ENCODE measurements at regions not wholly inside any gene's neighbourhood (a gene's known extent, or its start where the extent isn't known, plus 50 kb on each side); places are given as distances from the start of the nearest gene placed in this dataset.
"Not testable (repeated sequence)": the region's sequence is repeated elsewhere in the genome, so short reads cannot be mapped to it uniquely, and the experiment has no call there.

- WGBS, 2 donors: 44 to 73% methylated on average over 13 of the region's 13 CpGs
- Histone ChIP-seq H3K4me1 (no peaks in the 10 kb centered on the region), H3K27me3 (no peaks in the 10 kb centered on the region), H3K4me3 (no peak overlapping the region), H3K27ac (no peak overlapping the region), H3K9me3 (no peaks in the 10 kb centered on the region), H3K36me3 (no peaks in the 10 kb centered on the region)
- TF ChIP-seq CTCF (IDR thresholded peaks at IDR 0.05) (no peak), POLR2AphosphoS5 (IDR thresholded peaks at IDR 0.05) (no peak), POLR2A (IDR thresholded peaks at IDR 0.05) (no peak), EP300 (IDR thresholded peaks at IDR 0.05) (no peak)
- no peak for DNase-seq
- intact Hi-C loops (cut with DNase I): no loop called here
Measured at GRCh38 chr7:23893942-23894891, 184.2 kb downstream of the STK31 start.

- Histone ChIP-seq H3K36me3 (no peaks in the 10 kb centered on the region), H3K4me1 (no peaks in the 10 kb centered on the region), H3K27ac (no peak overlapping the region), H3K27me3 (no peaks in the 10 kb centered on the region), H3K4me3 (no peak overlapping the region), H3K9me3 (no peaks in the 10 kb centered on the region)
- WGBS, 2 donors: 70 to 91% methylated on average over 4 of the region's 4 CpGs
- TF ChIP-seq CTCF (IDR thresholded peaks at IDR 0.05) (no peak), POLR2AphosphoS5 (IDR thresholded peaks at IDR 0.05) (no peak), POLR2A (IDR thresholded peaks at IDR 0.05) (no peak), EP300 (IDR thresholded peaks at IDR 0.05) (no peak)
- no peak for DNase-seq
- intact Hi-C loops (cut with DNase I): no loop called here
Measured at GRCh38 chr7:23894892-23895569, 185.0 kb downstream of the STK31 start.

GRCh38 chr7:23895666-23896096, 185.7 kb downstream of the STK31 start:
- TF ChIP-seq CTCF (IDR thresholded peaks at IDR 0.05): no peak
- no peak for TF ChIP-seq POLR2AphosphoS5 (IDR thresholded peaks at IDR 0.05)
- TF ChIP-seq EP300 (IDR thresholded peaks at IDR 0.05): no peak
- no peak for TF ChIP-seq POLR2A (IDR thresholded peaks at IDR 0.05)
- H3K36me3 ChIP-seq: no peaks in the 10 kb centered on the region
- H3K4me1 ChIP-seq: no peaks in the 10 kb centered on the region
- H3K4me3 ChIP-seq: no peak overlapping the region
- no peaks in the 10 kb centered on the region for H3K27me3 ChIP-seq
- no peaks in the 10 kb centered on the region for H3K9me3 ChIP-seq
- DNase-seq: no peak
- WGBS, 2 donors: 47 to 58% methylated on average over 6 of the region's 6 CpGs
- H3K27ac ChIP-seq: no peak overlapping the region
- intact Hi-C loops (cut with DNase I): no loop called here

GRCh38 chr7:23898619-23899018, 188.6 kb downstream of the STK31 start:
- H3K9me3 ChIP-seq: no peaks in the 10 kb centered on the region
- no peak for DNase-seq
- no peaks in the 10 kb centered on the region for H3K27me3 ChIP-seq
- intact Hi-C loops (cut with DNase I): no loop called here
- H3K36me3 ChIP-seq: no peaks in the 10 kb centered on the region
- H3K27ac ChIP-seq: no peak overlapping the region
- no peaks in the 10 kb centered on the region for H3K4me1 ChIP-seq
- TF ChIP-seq EP300 (IDR thresholded peaks at IDR 0.05) (no peak), POLR2AphosphoS5 (IDR thresholded peaks at IDR 0.05) (no peak), CTCF (IDR thresholded peaks at IDR 0.05) (no peak), POLR2A (IDR thresholded peaks at IDR 0.05) (no peak)
- H3K4me3 ChIP-seq: no peak overlapping the region

- not testable (repeated sequence) for H3K36me3 ChIP-seq, DNase-seq, H3K4me3 ChIP-seq
Measured at GRCh38 chr7:23904901-23905300, 194.9 kb downstream of the STK31 start.

More at GRCh38 chr7:23904901-23905300, 194.9 kb downstream of the STK31 start:
- H3K27me3 ChIP-seq; H3K4me1 ChIP-seq; H3K9me3 ChIP-seq; H3K27ac ChIP-seq; intact Hi-C loops (cut with DNase I): not testable (repeated sequence)
- WGBS, 2 donors: 93% methylated on average over 30 of the region's 30 CpGs

Data from sigmoid colon (tissue), 6 donors.